GM23248 (cell line): ENCODE measurements at regions not wholly inside any gene's neighbourhood (a gene's known extent, or its start where the extent isn't known, plus 50 kb on each side); places are given as distances from the start of the nearest gene placed in this dataset.

ENCODE experiments used
- EZH2 ChIP-seq: fragments of 200-600 bp; sonication (generic); IDR thresholded peaks from 2 replicates; pipeline ENCODE4 v1.6.1; 2018; ENCODE audit warnings: antibody characterized with exemption, mild to moderate bottlenecking; ENCODE audit not compliant: insufficient read depth, poor library complexity, severe bottlenecking
- EZH2phosphoT487 ChIP-seq: fragments of 200-600 bp; sonication (generic); IDR thresholded peaks from 2 replicates; pipeline ENCODE4 v1.6.1; 2018; ENCODE audit warnings: antibody characterized with exemption, moderate library complexity, mild to moderate bottlenecking, low read depth; ENCODE audit not compliant: insufficient read depth

DNA sequence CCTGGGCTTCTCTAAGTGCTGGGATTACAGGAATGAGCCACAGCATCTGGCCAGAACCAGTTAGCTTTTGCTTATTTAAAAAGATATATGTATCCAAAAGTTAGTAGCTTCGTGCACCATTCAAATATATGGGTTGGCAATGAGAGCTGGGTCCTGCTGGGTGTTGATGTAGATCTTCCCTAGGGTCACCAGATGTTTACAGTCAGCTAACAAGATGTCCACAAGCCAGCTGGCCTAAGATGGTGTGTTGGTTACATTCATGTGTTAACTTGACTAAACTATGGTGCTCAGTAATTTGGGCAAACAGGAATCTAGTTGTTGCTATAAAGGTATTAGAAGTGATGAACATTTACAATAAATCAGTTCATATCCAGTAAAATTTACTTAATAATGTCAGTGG is 948.6 kb upstream of the EDIL3 start:
- TF ChIP-seq EZH2 (no peak), EZH2phosphoT487 (no peak)
